Endothelial cell of umbilical vein (primary cell): ENCODE measurements at regions not wholly inside any gene's neighbourhood (a gene's known extent, or its start where the extent isn't known, plus 50 kb on each side); places are given as distances from the start of the nearest gene placed in this dataset.

Source experiments
- EZH2 ChIP-seq: IDR thresholded peaks from 2 replicates; pipeline ENCODE4 v1.6.1; 2012; ENCODE audit warnings: borderline replicate concordance, low read depth, mild to moderate bottlenecking, moderate library complexity, low read length, inconsistent platforms; ENCODE audit not compliant: severe bottlenecking
- FOS ChIP-seq: IDR thresholded peaks from 2 replicates; pipeline ENCODE4 v1.6.1; 2011; ENCODE audit warnings: mild to moderate bottlenecking, low read length, moderate library complexity, borderline replicate concordance; ENCODE audit not compliant: insufficient read depth
- GATA2 ChIP-seq: IDR thresholded peaks from 2 replicates; pipeline ENCODE4 v1.7.0; 2011; ENCODE audit warnings: low read depth, mild to moderate bottlenecking, moderate library complexity, mixed read lengths, low read length; ENCODE audit not compliant: insufficient read length, insufficient read depth
- JUN ChIP-seq: IDR thresholded peaks from 2 replicates; pipeline ENCODE4 v1.6.1; 2011; ENCODE audit warnings: borderline replicate concordance, low read depth; ENCODE audit not compliant: insufficient read length, insufficient read depth
- MYC ChIP-seq: IDR thresholded peaks from one replicate; pipeline ENCODE4 v1.6.1; 2011; ENCODE audit warnings: mild to moderate bottlenecking, low read depth, low read length
- POLR2A ChIP-seq: IDR thresholded peaks from 2 replicates; pipeline ENCODE4 v1.6.1; 2012; ENCODE audit warnings: low read depth, mild to moderate bottlenecking, control low read depth, low read length
- POLR2AphosphoS5 ChIP-seq: IDR thresholded peaks from 2 replicates; pipeline ENCODE4 v1.6.1; 2012; ENCODE audit warnings: low read depth, mild to moderate bottlenecking, control low read depth, low read length, moderate library complexity; ENCODE audit not compliant: insufficient read depth
- TF ChIP-seq, protein P1 (sequence below), 2 donors: IDR thresholded peaks; 1 replicate in 1 of 2; 2 replicates in 1 of 2; pipeline ENCODE4 v1.5.1; 2011; ENCODE audit warnings: low read length in 2 of 2, mild to moderate bottlenecking in 2 of 2, moderate library complexity in 2 of 2, control low read depth in 1 of 2, inconsistent platforms in 1 of 2, low read depth in 1 of 2; ENCODE audit not compliant: insufficient read depth in 1 of 2; ENCODE audit errors: extremely low read depth in 1 of 2
- TF ChIP-seq, protein P2 (sequence below): IDR thresholded peaks from 2 replicates; pipeline ENCODE4 v1.6.1; 2011; ENCODE audit not compliant: insufficient read depth, insufficient read length

DNA sequence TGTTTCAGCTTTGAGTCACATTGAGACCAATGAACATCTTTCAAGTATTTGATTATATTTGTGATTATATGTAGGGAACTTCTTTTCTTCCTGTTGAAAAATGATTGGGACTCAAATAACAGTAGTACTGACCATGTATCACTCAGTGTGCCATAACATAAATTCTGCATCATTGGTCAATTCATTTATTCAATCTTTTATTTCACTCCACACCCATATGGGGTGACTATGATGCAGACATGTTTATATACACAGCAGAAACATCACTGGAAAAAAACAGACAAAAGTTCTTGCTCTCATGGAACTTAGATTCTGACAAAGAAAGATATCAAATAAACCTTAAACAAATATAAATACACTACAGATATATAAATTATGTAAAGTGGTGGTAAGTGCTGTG is 74.7 kb upstream of the ANXA1 start:
- TF ChIP-seq JUN (no peak), POLR2AphosphoS5 (no peak), GATA2 (no peak), EZH2 (no peak), POLR2A (no peak), MYC (no peak), FOS (no peak)
- TF ChIP-seq, protein P1, sequence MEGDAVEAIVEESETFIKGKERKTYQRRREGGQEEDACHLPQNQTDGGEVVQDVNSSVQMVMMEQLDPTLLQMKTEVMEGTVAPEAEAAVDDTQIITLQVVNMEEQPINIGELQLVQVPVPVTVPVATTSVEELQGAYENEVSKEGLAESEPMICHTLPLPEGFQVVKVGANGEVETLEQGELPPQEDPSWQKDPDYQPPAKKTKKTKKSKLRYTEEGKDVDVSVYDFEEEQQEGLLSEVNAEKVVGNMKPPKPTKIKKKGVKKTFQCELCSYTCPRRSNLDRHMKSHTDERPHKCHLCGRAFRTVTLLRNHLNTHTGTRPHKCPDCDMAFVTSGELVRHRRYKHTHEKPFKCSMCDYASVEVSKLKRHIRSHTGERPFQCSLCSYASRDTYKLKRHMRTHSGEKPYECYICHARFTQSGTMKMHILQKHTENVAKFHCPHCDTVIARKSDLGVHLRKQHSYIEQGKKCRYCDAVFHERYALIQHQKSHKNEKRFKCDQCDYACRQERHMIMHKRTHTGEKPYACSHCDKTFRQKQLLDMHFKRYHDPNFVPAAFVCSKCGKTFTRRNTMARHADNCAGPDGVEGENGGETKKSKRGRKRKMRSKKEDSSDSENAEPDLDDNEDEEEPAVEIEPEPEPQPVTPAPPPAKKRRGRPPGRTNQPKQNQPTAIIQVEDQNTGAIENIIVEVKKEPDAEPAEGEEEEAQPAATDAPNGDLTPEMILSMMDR (IDR thresholded peaks at IDR 0.05; ENCODE audit: extremely low read depth in 1 of 2, insufficient read depth in 1 of 2, low read depth in 1 of 2, low read length in 2 of 2), result no peak
- TF ChIP-seq, protein P2, sequence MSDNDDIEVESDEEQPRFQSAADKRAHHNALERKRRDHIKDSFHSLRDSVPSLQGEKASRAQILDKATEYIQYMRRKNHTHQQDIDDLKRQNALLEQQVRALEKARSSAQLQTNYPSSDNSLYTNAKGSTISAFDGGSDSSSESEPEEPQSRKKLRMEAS, result no peak
